Loucy (cell line): ENCODE measurements at regions not wholly inside any gene's neighbourhood (a gene's known extent, or its start where the extent isn't known, plus 50 kb on each side); places are given as distances from the start of the nearest gene placed in this dataset.

ENCODE experiments used
- EZH2phosphoT487 ChIP-seq: fragments of 200-600 bp; IDR thresholded peaks from 2 replicates; pipeline ENCODE4 v1.6.1; 2018; ENCODE audit warnings: antibody characterized with exemption, mild to moderate bottlenecking, moderate library complexity, borderline replicate concordance
- TF ChIP-seq, protein P1 (sequence below): fragments of 200-600 bp; sonication (generic); conservative IDR thresholded peaks from 2 replicates; pipeline ENCODE4 v1.5.1; 2014; ENCODE audit warnings: mild to moderate bottlenecking, antibody characterized with exemption, low read length

DNA sequence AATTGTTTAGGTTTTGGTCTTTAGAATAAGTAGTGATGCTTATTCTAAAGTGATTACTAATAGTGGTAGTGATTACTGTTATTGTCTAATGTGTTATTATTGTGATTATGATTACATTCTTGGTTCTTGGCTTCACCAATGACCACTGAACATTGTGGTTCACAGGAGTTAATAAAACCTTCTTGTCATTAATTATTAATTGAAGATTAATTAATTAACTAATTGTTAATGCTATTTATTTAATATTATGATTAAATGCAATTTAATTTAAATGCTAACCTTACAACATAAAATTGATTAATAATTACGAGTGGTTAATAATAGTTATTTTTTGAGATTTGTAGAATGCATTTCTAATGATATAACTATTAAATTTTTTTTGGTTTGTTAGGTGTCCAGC, 747.7 kb upstream of the POM121L12 start:
- TF ChIP-seq, protein P1, sequence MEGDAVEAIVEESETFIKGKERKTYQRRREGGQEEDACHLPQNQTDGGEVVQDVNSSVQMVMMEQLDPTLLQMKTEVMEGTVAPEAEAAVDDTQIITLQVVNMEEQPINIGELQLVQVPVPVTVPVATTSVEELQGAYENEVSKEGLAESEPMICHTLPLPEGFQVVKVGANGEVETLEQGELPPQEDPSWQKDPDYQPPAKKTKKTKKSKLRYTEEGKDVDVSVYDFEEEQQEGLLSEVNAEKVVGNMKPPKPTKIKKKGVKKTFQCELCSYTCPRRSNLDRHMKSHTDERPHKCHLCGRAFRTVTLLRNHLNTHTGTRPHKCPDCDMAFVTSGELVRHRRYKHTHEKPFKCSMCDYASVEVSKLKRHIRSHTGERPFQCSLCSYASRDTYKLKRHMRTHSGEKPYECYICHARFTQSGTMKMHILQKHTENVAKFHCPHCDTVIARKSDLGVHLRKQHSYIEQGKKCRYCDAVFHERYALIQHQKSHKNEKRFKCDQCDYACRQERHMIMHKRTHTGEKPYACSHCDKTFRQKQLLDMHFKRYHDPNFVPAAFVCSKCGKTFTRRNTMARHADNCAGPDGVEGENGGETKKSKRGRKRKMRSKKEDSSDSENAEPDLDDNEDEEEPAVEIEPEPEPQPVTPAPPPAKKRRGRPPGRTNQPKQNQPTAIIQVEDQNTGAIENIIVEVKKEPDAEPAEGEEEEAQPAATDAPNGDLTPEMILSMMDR: no peak
- TF ChIP-seq EZH2phosphoT487: no peak
